OCI-LY1 (cell line): ENCODE measurements at regions not wholly inside any gene's neighbourhood (a gene's known extent, or its start where the extent isn't known, plus 50 kb on each side); places are given as distances from the start of the nearest gene placed in this dataset.

Source experiments
- CTCF ChIP-seq: fragments of 200-600 bp; sonication (generic), shearing (Covaris generic); IDR thresholded peaks from 2 replicates; pipeline ENCODE4 v1.5.1; 2017; ENCODE audit warnings: mild to moderate bottlenecking, antibody characterized with exemption, low read length, moderate library complexity, mixed read lengths
- EZH2 ChIP-seq: fragments of 200-600 bp; sonication (generic), shearing (Covaris generic); IDR thresholded peaks from 2 replicates; pipeline ENCODE4 v1.8.0; 2017; ENCODE audit warnings: borderline replicate concordance, mixed run types, mild to moderate bottlenecking, antibody characterized with exemption, low read length, moderate library complexity, mixed read lengths

- TF ChIP-seq EZH2: no peak
- TF ChIP-seq CTCF: no peak
Observed at GRCh38 chr10:25105262-25105661, 69.5 kb upstream of the GPR158 start.
